Activated CD4-positive, alpha-beta T cell treated with anti-CD3 and anti-CD28 coated beads for 4 hours (primary cell): ENCODE measurements at regions not wholly inside any gene's neighbourhood (a gene's known extent, or its start where the extent isn't known, plus 50 kb on each side); places are given as distances from the start of the nearest gene placed in this dataset.
A peak's percentile ranks its signal among the peaks of the same experiment; 100 is the strongest.

Experiments
- DNase-seq, 2 donors: peaks; one replicate each; pipeline ENCODE4 v3.0.0-alpha.2; 2020

GRCh38 chr6:170212956-170213636 lies 77.8 kb downstream of the DLL1 start:
- DNase-seq: no peak

- no peak for DNase-seq
Observed at GRCh38 chr6:170212051-170212756, 78.7 kb downstream of the DLL1 start.

GRCh38 chr6:170211404-170212025 lies 79.4 kb downstream of the DLL1 start:
- peak in 1 of 2 donors; percentile 0 for DNase-seq

- no peak for DNase-seq
Observed at GRCh38 chr6:170210651-170211403, 80.1 kb downstream of the DLL1 start.

GRCh38 chr6:170210026-170210390 lies 80.9 kb downstream of the DLL1 start:
- no peak for DNase-seq

- peak in 1 of 2 donors; percentile 0 for DNase-seq
Observed at GRCh38 chr6:170209354-170210025, 81.4 kb downstream of the DLL1 start.

GRCh38 chr6:170208651-170209353 lies 82.1 kb downstream of the DLL1 start:
- peak in 1 of 2 donors; percentile 0 for DNase-seq

GRCh38 chr6:170208182-170208601 lies 82.7 kb downstream of the DLL1 start:
- DNase-seq: no peak

- no peak for DNase-seq
Observed at GRCh38 chr6:170207586-170208181, 83.2 kb downstream of the DLL1 start.

GRCh38 chr6:170206851-170207431 lies 83.9 kb downstream of the DLL1 start:
- no peak for DNase-seq

GRCh38 chr6:170206317-170206621 lies 84.6 kb downstream of the DLL1 start:
- DNase-seq: no peak

- no peak for DNase-seq
Observed at GRCh38 chr6:170205534-170206316, 85.2 kb downstream of the DLL1 start.

- no peak for DNase-seq
Observed at GRCh38 chr6:170205126-170205525, 85.8 kb downstream of the DLL1 start.

GRCh38 chr6:170203212-170203611 lies 87.7 kb downstream of the DLL1 start:
- no peak for DNase-seq

GRCh38 chr6:170202416-170203135 lies 88.3 kb downstream of the DLL1 start:
- DNase-seq: no peak

- DNase-seq: no peak
Observed at GRCh38 chr6:170201361-170201760, 89.5 kb downstream of the DLL1 start.

GRCh38 chr6:170200458-170200891 lies 90.4 kb downstream of the DLL1 start:
- DNase-seq: no peak

- DNase-seq: no peak
Observed at GRCh38 chr6:170199716-170200115, 91.2 kb downstream of the DLL1 start.

- no peak for DNase-seq
Observed at GRCh38 chr6:170198298-170198697, 92.6 kb downstream of the DLL1 start.

GRCh38 chr6:170193326-170193821 lies 97.5 kb downstream of the DLL1 start:
- DNase-seq: no peak
